H1 (cell line): ENCODE measurements at regions not wholly inside any gene's neighbourhood (a gene's known extent, or its start where the extent isn't known, plus 50 kb on each side); places are given as distances from the start of the nearest gene placed in this dataset.

Experiments
- CTCF ChIA-PET: fragments of 300-600 bp; sonication (Branson Sonifier 250); formaldehyde crosslinking; loops from one replicate; lab custom pipeline; 2021; ENCODE audit not compliant: partially characterized antibody; lab: Charles Lee
- POLR2A ChIA-PET: fragments of 300-600 bp; sonication (Branson Sonifier 250); formaldehyde crosslinking; loops from one replicate; lab custom pipeline; 2021; ENCODE audit warnings: inconsistent platforms; ENCODE audit not compliant: partially characterized antibody; lab: Charles Lee
- DNase-seq, 2 experiments: peaks; one replicate each; pipeline versions ENCODE4 v3.0.0 to v3.0.0-alpha.2; 2010 to 2022; ENCODE audit warnings: low spot score in 2 of 2, low read depth in 1 of 2, mixed read lengths in 1 of 2
- FAIRE-seq: peaks from 2 replicates; lab custom pipeline; 2011; peaks lifted over from hg19 to GRCh38; lab: Jason Lieb, UNC
- H2AFZ ChIP-seq: 2 replicates; pipeline ENCODE4 v1.8.1; 2012; ENCODE audit warnings: low read length, inconsistent platforms
- H2AK5ac ChIP-seq: 2 replicates; pipeline ENCODE4 v1.6.1; 2013; ENCODE audit warnings: low read depth, low read length
- H2BK120ac ChIP-seq: replicated peaks from 2 replicates; pipeline ENCODE3; 2013; ENCODE audit warnings: low read depth, low read length, inconsistent platforms
- H2BK12ac ChIP-seq: 2 replicates; pipeline ENCODE4 v1.6.1; 2013; ENCODE audit warnings: low read depth, low read length
- H2BK15ac ChIP-seq: 2 replicates; pipeline ENCODE4 v1.6.1; 2013; ENCODE audit warnings: low read length
- H2BK20ac ChIP-seq: 2 replicates; pipeline ENCODE4 v1.6.1; 2013; ENCODE audit warnings: low read length
- H2BK5ac ChIP-seq: 2 replicates; pipeline ENCODE4 v1.6.1; 2013; ENCODE audit warnings: low read depth, low read length
- H3K14ac ChIP-seq: 2 replicates; pipeline ENCODE4 v1.6.1; 2013; ENCODE audit warnings: inconsistent platforms; ENCODE audit not compliant: insufficient read length
- H3K18ac ChIP-seq: 2 replicates; pipeline ENCODE4 v1.6.1; 2013; ENCODE audit warnings: low read length; ENCODE audit errors: extremely low read depth
- H3K23ac ChIP-seq: 2 replicates; pipeline ENCODE4 v1.6.1; 2013; ENCODE audit warnings: inconsistent platforms; ENCODE audit not compliant: insufficient read length
- H3K23me2 ChIP-seq: 2 replicates; pipeline ENCODE4 v1.6.1; 2013; ENCODE audit warnings: low read depth, low read length
- H3K27ac ChIP-seq: 2 replicates; pipeline ENCODE4 v1.6.1; 2011; ENCODE audit warnings: low read depth, low read length, inconsistent platforms
- H3K27me3 ChIP-seq, 4 experiments: replicated peaks in 1 of 4; 1 replicate in 1 of 4; 2 replicates in 3 of 4; pipeline versions ENCODE4 v1.6.1 to v1.8.1; 2011 to 2013; ENCODE audit warnings: low read length in 3 of 4, mild to moderate bottlenecking in 3 of 4, inconsistent platforms in 2 of 4, mixed read lengths in 2 of 4, moderate library complexity in 1 of 4; ENCODE audit not compliant: control insufficient read depth in 3 of 4, insufficient read depth in 3 of 4; ENCODE audit errors: extremely low read depth in 1 of 4
- H3K36me3 ChIP-seq, 4 experiments: 2 replicates each; pipeline versions ENCODE4 v1.6.1 to v1.8.1; 2011 to 2013; ENCODE audit warnings: mild to moderate bottlenecking in 4 of 4, low read length in 3 of 4, moderate library complexity in 2 of 4, control low read depth in 1 of 4, inconsistent platforms in 1 of 4; ENCODE audit not compliant: insufficient read depth in 4 of 4, control insufficient read depth in 2 of 4
- H3K4ac ChIP-seq: replicated peaks from 2 replicates; pipeline ENCODE3; 2013; ENCODE audit warnings: low read length, low read depth, mixed read lengths, inconsistent platforms; ENCODE audit not compliant: insufficient read length
- H3K4me1 ChIP-seq, 4 experiments: replicated peaks in 1 of 4; 1 replicate in 1 of 4; 2 replicates in 3 of 4; pipeline versions ENCODE4 v1.6.1 to v1.8.1; 2011 to 2013; ENCODE audit warnings: low read length in 3 of 4, inconsistent platforms in 2 of 4, mixed read lengths in 1 of 4; ENCODE audit not compliant: insufficient read depth in 4 of 4, control insufficient read depth in 3 of 4
- H3K4me2 ChIP-seq, 2 experiments: 2 replicates each; pipeline versions ENCODE4 v1.6.1 to v1.8.1; 2011 to 2013; ENCODE audit warnings: low read depth in 2 of 2, low read length in 2 of 2, control low read depth in 1 of 2, inconsistent platforms in 1 of 2, mild to moderate bottlenecking in 1 of 2; ENCODE audit not compliant: insufficient read depth in 1 of 2
- H3K4me3 ChIP-seq, 4 experiments: fragments of 200-600, 300-600 bp in 1 of 4; sonication (generic), shearing (Covaris generic), sonication (Bioruptor Twin) in 1 of 4; 2 replicates each; pipeline versions ENCODE4 v1.5.1 to v1.8.1; 2011 to 2016; ENCODE audit warnings: low read length in 4 of 4, low read depth in 3 of 4, control low read depth in 2 of 4, inconsistent platforms in 2 of 4, mild to moderate bottlenecking in 2 of 4, mixed read lengths in 1 of 4, moderate library complexity in 1 of 4; ENCODE audit not compliant: insufficient read depth in 2 of 4; ENCODE audit errors: extremely low read depth in 1 of 4
- H3K56ac ChIP-seq: replicated peaks from 2 replicates; pipeline ENCODE3; 2013; ENCODE audit warnings: low read depth, mild to moderate bottlenecking, mixed read lengths, low read length, inconsistent platforms; ENCODE audit not compliant: insufficient read length
- H3K79me1 ChIP-seq: 2 replicates; pipeline ENCODE4 v1.6.1; 2013; ENCODE audit warnings: low read depth, low read length, control low read depth
- H3K79me2 ChIP-seq, 2 experiments: 2 replicates each; pipeline versions ENCODE4 v1.6.1 to v1.8.1; 2012 to 2013; ENCODE audit warnings: low read length in 2 of 2, mild to moderate bottlenecking in 2 of 2, inconsistent platforms in 1 of 2; ENCODE audit not compliant: insufficient read depth in 2 of 2, control insufficient read depth in 1 of 2
- H3K9ac ChIP-seq, 4 experiments: replicated peaks in 1 of 4; 1 replicate in 1 of 4; 2 replicates in 3 of 4; pipeline versions ENCODE4 v1.6.1 to v1.8.1; 2011 to 2013; ENCODE audit warnings: low read depth in 3 of 4, low read length in 3 of 4, control low read depth in 2 of 4, mild to moderate bottlenecking in 2 of 4, moderate library complexity in 2 of 4, inconsistent platforms in 1 of 4; ENCODE audit errors: extremely low read depth in 1 of 4
- H3K9me3 ChIP-seq, 2 experiments: 2 replicates each; pipeline versions ENCODE4 v1.6.1 to v1.8.1; 2012 to 2013; ENCODE audit warnings: mild to moderate bottlenecking in 2 of 2, moderate library complexity in 2 of 2, control low read depth in 1 of 2, inconsistent platforms in 1 of 2, low read depth in 1 of 2, low read length in 1 of 2, mixed read lengths in 1 of 2; ENCODE audit not compliant: insufficient read depth in 2 of 2
- H4K20me1 ChIP-seq, 2 experiments: replicated peaks in 1 of 2; 2 replicates each; pipeline versions ENCODE3 to v1.8.1; 2011 to 2013; ENCODE audit warnings: inconsistent platforms in 2 of 2, low read length in 2 of 2, mild to moderate bottlenecking in 1 of 2; ENCODE audit not compliant: insufficient read depth in 2 of 2, control insufficient read depth in 1 of 2
- H4K5ac ChIP-seq: 2 replicates; pipeline ENCODE4 v1.6.1; 2013; ENCODE audit warnings: low read length, low read depth, mixed read lengths, inconsistent platforms; ENCODE audit not compliant: insufficient read length
- H4K8ac ChIP-seq: 2 replicates; pipeline ENCODE4 v1.8.0; 2013; ENCODE audit warnings: mild to moderate bottlenecking, moderate library complexity, low read length, inconsistent platforms; ENCODE audit not compliant: insufficient read depth; ENCODE audit errors: extremely low read depth
- H4K91ac ChIP-seq: replicated peaks from 2 replicates; pipeline ENCODE3; 2013; ENCODE audit warnings: low read length, mixed read lengths, inconsistent platforms; ENCODE audit not compliant: insufficient read length
- ATF2 ChIP-seq: IDR thresholded peaks from 2 replicates; pipeline ENCODE4 v1.6.1; 2012; ENCODE audit warnings: low read length, inconsistent platforms
- CBX8 ChIP-seq: fragments of 300-800, 300-1000 bp; sonication (generic); IDR thresholded peaks from 2 replicates; pipeline ENCODE4 v1.7.1; 2016; ENCODE audit warnings: low read depth, low read length, borderline replicate concordance
- E2F6 ChIP-seq: IDR thresholded peaks from 2 replicates; pipeline ENCODE4 v1.6.1; 2012; ENCODE audit warnings: inconsistent platforms
- EP300 ChIP-seq, 2 experiments: IDR thresholded peaks; 1 replicate in 1 of 2; 2 replicates in 1 of 2; pipeline ENCODE4 v1.6.1; 2011 to 2012; ENCODE audit warnings: low read depth in 2 of 2, low read length in 2 of 2, mild to moderate bottlenecking in 2 of 2, borderline replicate concordance in 1 of 2, inconsistent platforms in 1 of 2, moderate library complexity in 1 of 2
- GTF2F1 ChIP-seq: IDR thresholded peaks from 2 replicates; pipeline ENCODE4 v1.6.1; 2012; ENCODE audit warnings: low read depth, low read length, improper control_type of control experiment, borderline replicate concordance
- JUND ChIP-seq: IDR thresholded peaks from 2 replicates; pipeline ENCODE4 v1.6.1; 2011; ENCODE audit warnings: mild to moderate bottlenecking, improper control_type of control experiment, low read length
- MAX ChIP-seq: IDR thresholded peaks from 2 replicates; pipeline ENCODE4 v1.6.1; 2012; ENCODE audit warnings: inconsistent platforms
- RAD21 ChIP-seq, 2 experiments: IDR thresholded peaks in 1 of 2; conservative IDR thresholded peaks in 1 of 2; 2 replicates each; pipeline ENCODE4 v1.6.1; 2011; ENCODE audit warnings: low read depth in 2 of 2, low read length in 2 of 2, improper control_type of control experiment in 1 of 2, inconsistent platforms in 1 of 2, mild to moderate bottlenecking in 1 of 2, moderate library complexity in 1 of 2
- SP4 ChIP-seq: IDR thresholded peaks from 2 replicates; pipeline ENCODE4 v1.6.1; 2012; ENCODE audit warnings: low read length, inconsistent platforms
- WGBS, 2 experiments: shearing (Covaris generic) in 1 of 2; methylation state at CpG; one replicate each; pipeline versions ENCODE4 v1.1.6 to v1.1.7; 2013 to 2015; ENCODE audit warnings: low lambda C conversion rate in 2 of 2, mixed read lengths in 2 of 2, inconsistent platforms in 1 of 2, low coverage in 1 of 2, missing lambda C conversion rate in 1 of 2; ENCODE audit not compliant: insufficient replicate concordance in 2 of 2, insufficient coverage in 1 of 2, insufficient read length in 1 of 2; ENCODE audit errors: extremely low coverage in 1 of 2, missing lambda C conversion rate in 1 of 2; 5-methylcytosine and 5-hydroxymethylcytosine counted together

GRCh38 chr1:221149555-221150075 is 270.4 kb downstream of the HLX start:
- no peak overlapping the region for H4K8ac ChIP-seq
- CTCF ChIA-PET = interaction anchor here (1.0 kb wide), 1 partner anchor 53 kb away, joined by 4 read pairs; no protein-coding TSS in a partner anchor
- no peaks in the 10 kb centered on the region for H3K27me3 ChIP-seq
- FAIRE-seq (no peak), DNase-seq (no peak)
- H3K23me2 ChIP-seq = no peaks in the 10 kb centered on the region
- H3K4me2 ChIP-seq = no peak overlapping the region
- no peaks in the 10 kb centered on the region for H3K79me2 ChIP-seq
- H2BK20ac ChIP-seq = no peak overlapping the region
- no peaks in the 10 kb centered on the region for H3K36me3 ChIP-seq
- no peak overlapping the region for H3K14ac ChIP-seq
- no peak overlapping the region for H2BK5ac ChIP-seq
- no peaks in the 10 kb centered on the region for H3K4me1 ChIP-seq
- no peak overlapping the region for H3K4me3 ChIP-seq
- no peak overlapping the region for H3K27ac ChIP-seq
- no peak overlapping the region for H4K5ac ChIP-seq
- no peak overlapping the region for H3K9ac ChIP-seq
- no peak overlapping the region for H2BK12ac ChIP-seq
- no peak overlapping the region for H2BK15ac ChIP-seq
- H2BK120ac ChIP-seq = no peak overlapping the region
- POLR2A ChIA-PET = no interaction called here
- no peak overlapping the region for H3K4ac ChIP-seq
- H3K9me3 ChIP-seq = 0 out of 4 replicates have a peak, but pooled peaks cover 0 to 3% of the 10 kb centered on the region in 2 experiments
- H3K56ac ChIP-seq = no peak overlapping the region
- no peak overlapping the region for H3K18ac ChIP-seq
- no peak overlapping the region for H2AK5ac ChIP-seq
- H4K91ac ChIP-seq = no peak overlapping the region
- no peaks in the 10 kb centered on the region for H3K79me1 ChIP-seq
- TF ChIP-seq EP300 (IDR thresholded peaks at IDR 0.05; ENCODE audit: borderline replicate concordance in 1 of 2, low read depth in 2 of 2, low read length in 2 of 2) (no peak), CBX8 (no peak), RAD21 (IDR thresholded peaks at IDR 0.05 in 1 of 2, conservative IDR thresholded peaks at IDR 0.05 in 1 of 2; ENCODE audit: low read depth in 2 of 2, low read length in 2 of 2) (no peak), E2F6 (no peak), GTF2F1 (no peak), SP4 (no peak), ATF2 (no peak), MAX (no peak), JUND (no peak)
- no peaks in the 10 kb centered on the region for H4K20me1 ChIP-seq
- 96% methylated on average over 1 of the region's 1 CpG; no CpG with 5 or more reads in 1 of the 2 experiments for WGBS, 2 experiments
- H3K23ac ChIP-seq = no peak overlapping the region
- H2AFZ ChIP-seq = no peak overlapping the region
